Tibial nerve (tissue), 4 donors: ENCODE measurements at regions not wholly inside any gene's neighbourhood (a gene's known extent, or its start where the extent isn't known, plus 50 kb on each side); places are given as distances from the start of the nearest gene placed in this dataset.
A peak's percentile ranks its signal among the peaks of the same experiment; 100 is the strongest.
"Not testable (repeated sequence)": the region's sequence is repeated elsewhere in the genome, so short reads cannot be mapped to it uniquely, and the experiment has no call there.

Experiments used
- DNase-seq, 2 donors: peaks; one replicate each; pipeline ENCODE4 v3.0.0-alpha.2; 2019; ENCODE audit warnings: low spot score in 2 of 2
- H3K27ac ChIP-seq, 4 donors: fragments of 200-600 bp; sonication (generic) in 3 of 4; one replicate each; pipeline ENCODE4 v1.5.1; 2017 to 2019; ENCODE audit warnings: mild to moderate bottlenecking in 1 of 4
- H3K27me3 ChIP-seq, 2 donors: fragments of 200-600 bp; sonication (generic) in 1 of 2; one replicate each; pipeline versions ENCODE4 v1.5.1 to v1.6.0; 2017 to 2019
- H3K36me3 ChIP-seq, 3 donors: fragments of 200-600 bp; sonication (generic); one replicate each; pipeline ENCODE4 v1.5.1; 2018 to 2019
- H3K4me1 ChIP-seq, 4 donors: fragments of 200-600 bp; sonication (generic) in 3 of 4; one replicate each; pipeline ENCODE4 v1.5.1; 2017 to 2019
- H3K4me3 ChIP-seq, 4 donors: fragments of 200-600 bp; sonication (generic) in 3 of 4; one replicate each; pipeline ENCODE4 v1.5.1; 2017 to 2019; ENCODE audit warnings: mild to moderate bottlenecking in 1 of 4, moderate library complexity in 1 of 4
- H3K9me3 ChIP-seq, 4 donors: fragments of 200-600 bp; sonication (generic) in 3 of 4; one replicate each; pipeline ENCODE4 v1.5.1; 2017 to 2019
- EP300 ChIP-seq, 2 donors: sonication (generic); formaldehyde crosslinking; IDR thresholded peaks; one replicate each; pipeline ENCODE4 v1.6.1; 2017; ENCODE audit warnings: antibody characterized with exemption in 2 of 2, mild to moderate bottlenecking in 1 of 2
- POLR2A ChIP-seq, 2 donors: fragments of 450-650 bp; IDR thresholded peaks; one replicate each; pipeline ENCODE4 v1.6.1; 2017; ENCODE audit warnings: antibody characterized with exemption in 2 of 2, mild to moderate bottlenecking in 2 of 2, moderate library complexity in 2 of 2
- WGBS, 2 donors: methylation state at CpG; one replicate each; pipeline ENCODE4 v1.1.5; 2018; 5-methylcytosine and 5-hydroxymethylcytosine counted together
- TF ChIP-seq, protein P1 (sequence below), 5 experiments: fragments of 200-600 bp in 3 of 5; fragments of 450-650 bp in 2 of 5; sonication (generic) in 3 of 5; IDR thresholded peaks; one replicate each; pipeline ENCODE4 v1.5.1; 2016 to 2019; ENCODE audit warnings: antibody characterized with exemption in 5 of 5, mild to moderate bottlenecking in 3 of 5, moderate library complexity in 2 of 5

DNA sequence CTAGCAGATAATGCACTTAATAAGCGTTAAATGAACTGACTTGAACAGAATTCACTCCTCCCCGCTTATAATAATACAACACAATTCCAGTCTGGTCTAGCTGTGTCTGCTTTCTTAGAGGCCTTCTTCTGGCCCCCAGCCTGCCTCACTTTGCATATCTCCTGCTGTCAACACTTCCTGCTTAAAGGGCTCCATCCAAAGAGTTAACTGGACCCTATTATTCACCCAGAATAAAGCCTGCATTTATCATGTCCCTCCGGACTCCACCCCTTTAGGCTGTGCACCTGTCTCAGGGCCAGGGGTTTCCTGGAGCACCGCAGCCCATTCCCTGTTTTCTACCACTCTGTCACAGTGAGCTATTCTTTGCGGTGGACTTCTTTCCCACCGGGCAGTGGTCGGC, 115.4 kb upstream of the FOXN2 start:
- H3K27ac ChIP-seq: peak overlapping the region in 1 of 4 donors; percentile 6
- WGBS, 2 donors: 60 to 65% methylated on average over 7 of the region's 7 CpGs

DNA sequence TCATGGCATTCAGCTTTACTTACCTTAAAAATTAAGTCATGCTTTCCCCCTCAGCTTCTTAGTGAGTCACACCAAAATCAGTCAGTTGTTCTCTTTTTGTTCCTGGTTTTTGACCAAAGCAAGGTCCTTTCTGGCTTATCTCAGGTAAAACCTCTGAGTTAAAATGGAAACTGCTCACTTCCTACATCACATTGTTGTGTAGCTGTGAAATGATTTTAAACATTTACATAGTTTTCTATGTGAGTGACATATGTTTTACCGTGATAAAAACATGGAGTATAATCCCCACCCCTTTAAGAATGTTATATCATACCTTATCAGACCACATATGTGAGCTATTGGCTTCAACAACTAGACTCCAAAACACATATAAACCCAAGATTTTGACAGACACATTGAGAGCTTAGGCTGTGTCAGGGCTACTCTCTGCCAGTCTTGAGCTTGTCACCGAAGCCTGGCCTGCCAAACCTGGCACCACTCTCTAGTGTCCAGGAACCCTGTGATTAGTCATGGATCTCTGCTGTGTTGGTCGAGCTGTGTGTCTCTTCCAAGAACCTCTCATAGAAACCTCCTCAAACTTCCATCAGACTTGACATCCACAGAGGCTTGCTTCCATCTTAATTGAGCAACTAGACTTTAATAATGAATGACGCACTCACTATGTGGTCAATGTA, 113.7 kb upstream of the FOXN2 start:
- peaks cover 0 to 51% (median 11%) of the 10 kb centered on the region in 4 donors for H3K4me1 ChIP-seq
- no peaks in the 10 kb centered on the region for H3K27me3 ChIP-seq
- WGBS, 2 donors: 85 to 91% methylated on average over 4 of the region's 4 CpGs
- H3K27ac ChIP-seq: no peak overlapping the region
- H3K36me3 ChIP-seq: no peaks in the 10 kb centered on the region
- H3K9me3 ChIP-seq: no peaks in the 10 kb centered on the region
- TF ChIP-seq EP300 (IDR thresholded peaks at IDR 0.05): no peak
- TF ChIP-seq, protein P1, sequence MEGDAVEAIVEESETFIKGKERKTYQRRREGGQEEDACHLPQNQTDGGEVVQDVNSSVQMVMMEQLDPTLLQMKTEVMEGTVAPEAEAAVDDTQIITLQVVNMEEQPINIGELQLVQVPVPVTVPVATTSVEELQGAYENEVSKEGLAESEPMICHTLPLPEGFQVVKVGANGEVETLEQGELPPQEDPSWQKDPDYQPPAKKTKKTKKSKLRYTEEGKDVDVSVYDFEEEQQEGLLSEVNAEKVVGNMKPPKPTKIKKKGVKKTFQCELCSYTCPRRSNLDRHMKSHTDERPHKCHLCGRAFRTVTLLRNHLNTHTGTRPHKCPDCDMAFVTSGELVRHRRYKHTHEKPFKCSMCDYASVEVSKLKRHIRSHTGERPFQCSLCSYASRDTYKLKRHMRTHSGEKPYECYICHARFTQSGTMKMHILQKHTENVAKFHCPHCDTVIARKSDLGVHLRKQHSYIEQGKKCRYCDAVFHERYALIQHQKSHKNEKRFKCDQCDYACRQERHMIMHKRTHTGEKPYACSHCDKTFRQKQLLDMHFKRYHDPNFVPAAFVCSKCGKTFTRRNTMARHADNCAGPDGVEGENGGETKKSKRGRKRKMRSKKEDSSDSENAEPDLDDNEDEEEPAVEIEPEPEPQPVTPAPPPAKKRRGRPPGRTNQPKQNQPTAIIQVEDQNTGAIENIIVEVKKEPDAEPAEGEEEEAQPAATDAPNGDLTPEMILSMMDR (IDR thresholded peaks at IDR 0.05): no peak
- TF ChIP-seq POLR2A (IDR thresholded peaks at IDR 0.05): no peak
- DNase-seq: no peak
- no peak overlapping the region for H3K4me3 ChIP-seq

More for the DNA sequence above, 115.4 kb upstream of the FOXN2 start:
- Histone ChIP-seq H3K9me3 (no peaks in the 10 kb centered on the region), H3K4me3 (no peak overlapping the region), H3K4me1 (peaks cover 0 to 35% (median 11%) of the 10 kb centered on the region in 4 donors), H3K27me3 (no peaks in the 10 kb centered on the region), H3K36me3 (no peaks in the 10 kb centered on the region)
- DNase-seq: no peak
- TF ChIP-seq, protein P1 (IDR thresholded peaks at IDR 0.05): no peak
- TF ChIP-seq POLR2A (IDR thresholded peaks at IDR 0.05) (no peak), EP300 (IDR thresholded peaks at IDR 0.05) (no peak)

- H3K4me1 ChIP-seq: peaks cover 0 to 51% (median 8%) of the 10 kb centered on the region in 4 donors
- H3K9me3 ChIP-seq, DNase-seq, H3K27me3 ChIP-seq, H3K36me3 ChIP-seq, H3K27ac ChIP-seq, H3K4me3 ChIP-seq: not testable (repeated sequence)
- WGBS, 2 donors: 96 to 98% methylated on average over 2 of the region's 2 CpGs
Measured at GRCh38 chr2:48201435-48201834, 113.0 kb upstream of the FOXN2 start.

DNA sequence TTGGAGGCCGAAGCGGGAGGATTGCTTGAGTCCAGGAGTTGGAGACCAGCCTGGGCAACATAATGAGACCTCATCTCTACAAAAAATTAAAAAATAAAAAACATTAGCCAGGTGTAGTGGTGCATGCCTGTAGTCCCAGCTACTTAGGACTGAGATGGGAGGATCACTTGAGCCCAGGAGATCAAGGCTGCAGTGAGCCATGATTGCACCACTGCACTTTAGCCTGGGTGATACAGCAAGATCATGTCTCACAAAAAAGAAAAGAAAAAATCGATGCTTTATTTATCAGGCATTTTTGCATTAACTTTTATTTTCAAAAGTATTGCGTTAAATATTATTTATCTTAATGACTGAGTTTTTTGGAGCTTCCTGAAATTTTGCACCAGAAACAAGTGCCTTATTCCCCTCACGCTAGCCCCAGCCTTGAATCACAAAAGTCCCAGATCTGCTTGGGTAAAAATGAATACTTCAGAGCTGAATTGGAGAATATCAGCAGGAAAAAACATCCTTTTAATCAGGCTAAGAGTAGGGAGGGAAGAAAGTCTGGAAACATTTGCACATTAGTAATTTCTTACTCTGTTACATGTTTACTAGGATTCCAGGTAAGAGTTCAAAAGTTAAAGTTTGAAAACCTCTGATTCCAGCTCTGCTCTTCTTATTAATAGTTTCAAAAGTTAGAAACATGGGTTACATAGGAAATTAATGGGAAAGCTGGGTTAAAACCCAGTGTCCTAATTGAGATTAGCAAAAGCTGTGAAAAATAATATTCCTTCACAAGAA, 111.4 kb upstream of the FOXN2 start:
- H3K4me3 ChIP-seq: no peak overlapping the region
- no peaks in the 10 kb centered on the region for H3K36me3 ChIP-seq
- no peak for TF ChIP-seq EP300 (IDR thresholded peaks at IDR 0.05)
- TF ChIP-seq POLR2A (IDR thresholded peaks at IDR 0.05): no peak
- TF ChIP-seq, protein P1 (IDR thresholded peaks at IDR 0.05): no peak
- 90 to 93% methylated on average over 5 of the region's 5 CpGs for WGBS, 2 donors
- H3K4me1 ChIP-seq: peaks cover 0 to 48% (median 13%) of the 10 kb centered on the region in 4 donors
- DNase-seq: no peak
- peak overlapping the region in 1 of 4 donors; percentile 21 for H3K27ac ChIP-seq
- no peaks in the 10 kb centered on the region for H3K9me3 ChIP-seq
- H3K27me3 ChIP-seq: no peaks in the 10 kb centered on the region

- no peaks in the 10 kb centered on the region for H3K27me3 ChIP-seq
- peaks cover 0 to 48% (median 17%) of the 10 kb centered on the region in 4 donors for H3K4me1 ChIP-seq
- no peak for TF ChIP-seq EP300 (IDR thresholded peaks at IDR 0.05)
- no peak for TF ChIP-seq POLR2A (IDR thresholded peaks at IDR 0.05)
- TF ChIP-seq, protein P1 (IDR thresholded peaks at IDR 0.05): no peak
- no peaks in the 10 kb centered on the region for H3K36me3 ChIP-seq
- H3K4me3 ChIP-seq: no peak overlapping the region
- H3K9me3 ChIP-seq: no peaks in the 10 kb centered on the region
- no peak for DNase-seq
- peak overlapping the region in 1 of 4 donors; percentile 21 for H3K27ac ChIP-seq
Measured at GRCh38 chr2:48203668-48204067, 110.8 kb upstream of the FOXN2 start.
